Upper lobe of right lung (tissue), 1 donor: ENCODE measurements at regions not wholly inside any gene's neighbourhood (a gene's known extent, or its start where the extent isn't known, plus 50 kb on each side); places are given as distances from the start of the nearest gene placed in this dataset.

ENCODE experiments used
- ATAC-seq: fragments of 200-7000 bp; cut with Tn5 transposase; one replicate; pipeline ENCODE4 v1.9.1; 2020; ENCODE audit warnings: mild to moderate bottlenecking, moderate library complexity
- DNase-seq: peaks from one replicate; pipeline ENCODE4 v3.0.0-alpha.2; 2020
- H3K27ac ChIP-seq: fragments of 200-600 bp; one replicate; pipeline ENCODE4 v1.8.0; 2022
- H3K27me3 ChIP-seq: fragments of 200-600 bp; one replicate; pipeline ENCODE4 v1.8.0; 2022; ENCODE audit warnings: mild to moderate bottlenecking
- H3K36me3 ChIP-seq: fragments of 200-600 bp; one replicate; pipeline ENCODE4 v1.8.0; 2022
- H3K4me1 ChIP-seq: fragments of 200-600 bp; one replicate; pipeline ENCODE4 v1.8.0; 2022
- H3K4me3 ChIP-seq: fragments of 200-600 bp; one replicate; pipeline ENCODE4 v1.8.0; 2022; ENCODE audit warnings: mild to moderate bottlenecking
- H3K9me3 ChIP-seq: fragments of 200-600 bp; one replicate; pipeline ENCODE4 v1.8.0; 2022
- intact Hi-C: fragments of 100-400 bp; cut with DNase I; formaldehyde crosslinking; loops from one replicate; pipeline ENCODE4 v1.11.0; 2022
- TF ChIP-seq, protein P1 (sequence below): fragments of 200-600 bp; IDR thresholded peaks from one replicate; pipeline ENCODE4 v1.8.0; 2022; ENCODE audit warnings: antibody characterized with exemption
- donor health status: DM: no; HTN: yes; CAD: no; lungs with severe emphysema.

DNA sequence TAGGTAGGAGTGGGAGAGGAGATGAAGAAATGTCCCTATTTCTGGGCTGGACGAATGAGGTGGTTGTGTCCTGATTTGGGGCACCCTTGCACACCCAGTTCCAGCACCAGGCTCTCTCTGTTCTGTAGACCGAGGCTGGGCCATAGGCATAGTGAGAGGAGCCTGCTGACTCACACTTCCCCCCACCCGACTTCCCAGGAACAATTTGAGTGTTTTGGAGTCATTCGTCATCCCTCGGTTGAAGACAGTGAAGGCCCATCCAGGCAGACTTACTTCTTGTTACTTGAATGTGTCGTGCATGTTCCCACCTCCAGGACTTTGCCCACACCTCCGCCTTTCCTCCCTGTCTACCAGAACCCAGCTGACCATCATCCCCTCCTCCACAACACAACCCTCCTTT lies 179.1 kb downstream of the HAUS1 start:
- no peak overlapping the region for H3K27ac ChIP-seq
- intact Hi-C loops, result loop anchor here (10.0 kb wide), 2 partner anchors 202 to 362 kb away; no protein-coding TSS in a partner anchor
- H3K9me3 ChIP-seq, result no peaks in the 10 kb centered on the region
- no peak for DNase-seq
- TF ChIP-seq, protein P1, sequence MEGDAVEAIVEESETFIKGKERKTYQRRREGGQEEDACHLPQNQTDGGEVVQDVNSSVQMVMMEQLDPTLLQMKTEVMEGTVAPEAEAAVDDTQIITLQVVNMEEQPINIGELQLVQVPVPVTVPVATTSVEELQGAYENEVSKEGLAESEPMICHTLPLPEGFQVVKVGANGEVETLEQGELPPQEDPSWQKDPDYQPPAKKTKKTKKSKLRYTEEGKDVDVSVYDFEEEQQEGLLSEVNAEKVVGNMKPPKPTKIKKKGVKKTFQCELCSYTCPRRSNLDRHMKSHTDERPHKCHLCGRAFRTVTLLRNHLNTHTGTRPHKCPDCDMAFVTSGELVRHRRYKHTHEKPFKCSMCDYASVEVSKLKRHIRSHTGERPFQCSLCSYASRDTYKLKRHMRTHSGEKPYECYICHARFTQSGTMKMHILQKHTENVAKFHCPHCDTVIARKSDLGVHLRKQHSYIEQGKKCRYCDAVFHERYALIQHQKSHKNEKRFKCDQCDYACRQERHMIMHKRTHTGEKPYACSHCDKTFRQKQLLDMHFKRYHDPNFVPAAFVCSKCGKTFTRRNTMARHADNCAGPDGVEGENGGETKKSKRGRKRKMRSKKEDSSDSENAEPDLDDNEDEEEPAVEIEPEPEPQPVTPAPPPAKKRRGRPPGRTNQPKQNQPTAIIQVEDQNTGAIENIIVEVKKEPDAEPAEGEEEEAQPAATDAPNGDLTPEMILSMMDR, result no peak
- no peaks in the 10 kb centered on the region for H3K4me1 ChIP-seq
- no peak overlapping the region for H3K4me3 ChIP-seq
- H3K36me3 ChIP-seq, result no peaks in the 10 kb centered on the region
- no peak for ATAC-seq
- no peaks in the 10 kb centered on the region for H3K27me3 ChIP-seq

DNA sequence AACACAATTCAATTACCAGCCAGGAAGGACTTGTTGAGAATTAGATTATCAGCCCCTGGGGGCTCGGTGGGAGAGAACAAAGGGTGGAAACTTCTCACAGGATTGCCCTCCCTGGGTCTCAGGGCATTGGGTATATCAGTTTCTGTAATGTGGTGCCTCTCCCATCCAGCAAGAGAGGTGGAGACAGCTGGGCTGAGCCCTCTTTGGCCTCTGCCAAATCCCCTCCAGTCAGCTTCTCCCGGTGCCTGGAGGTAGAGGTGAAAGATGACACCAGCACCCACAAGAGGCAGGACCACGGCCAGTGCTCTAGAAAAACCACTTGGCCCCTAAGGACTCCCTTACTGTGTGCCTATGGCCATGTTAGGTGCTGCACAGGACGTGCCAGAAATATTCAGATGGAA lies 179.7 kb downstream of the HAUS1 start:
- H3K9me3 ChIP-seq, result no peaks in the 10 kb centered on the region
- TF ChIP-seq, protein P1, result no peak
- no peaks in the 10 kb centered on the region for H3K4me1 ChIP-seq
- intact Hi-C loops, result loop anchor here (10.0 kb wide), 2 partner anchors 201 to 361 kb away; no protein-coding TSS in a partner anchor
- H3K36me3 ChIP-seq, result no peaks in the 10 kb centered on the region
- ATAC-seq, result no peak
- H3K27ac ChIP-seq, result no peak overlapping the region
- H3K4me3 ChIP-seq, result no peak overlapping the region
- no peak for DNase-seq
- no peaks in the 10 kb centered on the region for H3K27me3 ChIP-seq

DNA sequence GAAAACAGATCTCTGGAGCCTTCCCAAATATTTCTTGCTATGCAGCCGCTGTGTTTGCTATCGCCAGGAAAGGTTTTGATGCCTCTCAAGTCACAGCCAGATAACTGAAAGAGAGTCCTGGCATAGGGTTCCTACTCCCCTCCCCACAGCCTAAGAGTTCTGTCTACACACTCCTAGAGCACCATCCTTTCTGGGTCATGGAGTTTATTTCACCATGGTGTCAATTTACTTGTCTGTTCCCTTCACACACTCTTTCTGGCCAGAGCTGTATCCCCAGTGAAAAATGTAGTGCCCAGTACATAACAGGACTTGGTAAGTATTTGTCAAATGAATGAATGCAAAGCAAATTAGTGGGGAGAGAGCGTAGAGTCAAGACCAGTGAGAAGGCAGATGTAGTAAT lies 185.3 kb downstream of the HAUS1 start:
- intact Hi-C loops, result loop anchor here (10.0 kb wide), 2 partner anchors 195 to 355 kb away; no protein-coding TSS in a partner anchor
- H3K4me3 ChIP-seq, result no peak overlapping the region

DNA sequence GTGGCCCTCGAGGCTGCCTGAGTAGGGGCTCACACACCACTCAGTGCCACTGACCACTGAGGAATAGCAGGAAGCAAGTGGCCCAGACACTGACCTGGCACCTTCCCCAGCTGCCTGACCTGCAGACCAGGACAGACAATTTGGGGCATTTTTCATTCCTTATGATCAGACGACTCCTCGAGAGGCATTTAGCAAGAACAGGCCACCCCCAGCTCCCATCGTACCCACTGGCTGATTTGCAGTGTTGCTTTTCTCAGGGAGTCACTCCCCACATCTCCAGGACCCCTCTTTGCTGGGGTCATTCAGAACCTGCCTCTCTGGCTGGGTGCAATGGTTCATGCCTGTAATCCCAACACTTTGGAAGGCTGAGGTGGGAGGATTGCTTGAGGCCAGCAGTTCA lies 185.7 kb downstream of the HAUS1 start:
- no peaks in the 10 kb centered on the region for H3K4me1 ChIP-seq
- H3K36me3 ChIP-seq, result no peaks in the 10 kb centered on the region
- H3K27me3 ChIP-seq, result no peaks in the 10 kb centered on the region
- no peak for ATAC-seq
- intact Hi-C loops, result loop anchor here (10.0 kb wide), 2 partner anchors 195 to 355 kb away; no protein-coding TSS in a partner anchor
- H3K27ac ChIP-seq, result no peak overlapping the region
- no peaks in the 10 kb centered on the region for H3K9me3 ChIP-seq
- H3K4me3 ChIP-seq, result no peak overlapping the region
- TF ChIP-seq, protein P1, result no peak
- peak; percentile 21 for DNase-seq

More for the DNA sequence above, 185.3 kb downstream of the HAUS1 start:
- Histone ChIP-seq H3K27me3 (no peaks in the 10 kb centered on the region), H3K36me3 (no peaks in the 10 kb centered on the region), H3K9me3 (no peaks in the 10 kb centered on the region), H3K4me1 (no peaks in the 10 kb centered on the region), H3K27ac (no peak overlapping the region)
- TF ChIP-seq, protein P1, result no peak
- ATAC-seq (no peak), DNase-seq (no peak)

DNA sequence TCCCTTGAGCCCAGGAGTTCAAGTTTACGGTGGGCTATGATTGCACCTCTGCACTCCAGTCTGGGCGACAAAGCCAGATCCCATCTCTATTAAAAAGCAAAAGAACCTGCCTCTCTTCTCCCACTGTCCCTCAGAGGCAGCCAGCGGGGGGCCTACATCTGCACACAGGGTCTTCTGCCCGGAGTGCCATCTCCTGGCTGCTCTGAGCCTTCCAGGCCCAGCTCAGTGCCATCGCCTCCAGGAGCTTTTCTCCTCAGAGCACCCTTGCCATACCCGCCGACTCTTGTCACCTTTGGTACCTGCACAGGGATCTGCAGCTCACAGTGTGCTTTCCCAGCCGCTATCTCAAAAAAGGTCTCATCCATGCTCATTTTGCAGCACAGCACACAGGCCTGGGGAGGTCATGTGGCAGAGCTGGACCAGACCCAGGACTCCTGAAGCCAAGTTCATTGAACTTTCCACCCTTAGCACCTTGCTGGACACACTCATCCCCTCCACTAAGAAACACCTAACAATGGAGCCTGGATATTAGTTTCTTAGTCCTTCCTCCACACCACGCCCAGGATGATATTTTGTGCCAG lies 186.3 kb downstream of the HAUS1 start:
- Histone ChIP-seq H3K36me3 (no peaks in the 10 kb centered on the region), H3K27me3 (no peaks in the 10 kb centered on the region), H3K4me3 (no peak overlapping the region), H3K4me1 (no peaks in the 10 kb centered on the region), H3K27ac (no peak overlapping the region), H3K9me3 (no peaks in the 10 kb centered on the region)
- intact Hi-C loops, result no loop called here
- ATAC-seq, result no peak
- peak; percentile 47 for DNase-seq
- TF ChIP-seq, protein P1, result no peak
